ENCODE measurements at regions not wholly inside any gene's neighbourhood (a gene's known extent, or its start where the extent isn't known, plus 50 kb on each side); places are given as distances from the start of the nearest gene placed in this dataset.

DNA sequence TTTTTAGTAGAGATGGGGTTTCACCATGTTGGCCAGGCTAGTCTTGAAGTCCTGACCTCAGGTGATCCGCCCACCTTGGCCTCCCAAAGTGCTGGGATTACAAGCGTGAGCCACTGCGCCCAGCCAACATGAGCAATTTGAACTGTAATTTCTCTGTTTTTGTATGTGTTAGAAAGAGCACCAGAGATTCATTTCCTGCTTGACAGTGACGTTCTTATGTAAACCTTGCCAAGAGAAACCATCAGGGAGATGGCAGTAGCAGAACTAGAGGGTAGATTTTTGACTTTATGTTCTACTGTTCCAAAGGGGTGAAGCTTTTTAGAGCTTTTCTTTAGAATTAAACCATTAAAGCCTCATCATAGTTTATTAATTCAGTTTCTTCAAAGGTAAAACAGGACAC lies 148.1 kb upstream of the UMPS start:
- TF ChIP-seq POLR2A (IDR thresholded peaks at IDR 0.05; ENCODE audit: control extremely low read depth in 1 of 2, low read depth in 2 of 2, low read length in 2 of 2) (no peak), CTCF (IDR thresholded peaks at IDR 0.05; ENCODE audit: control extremely low read depth in 1 of 3, insufficient read depth in 1 of 3, low read depth in 1 of 3, low read length in 3 of 3) (no peak), JUN (IDR thresholded peaks at IDR 0.05; ENCODE audit: low read depth, low read length) (no peak), TAF1 (IDR thresholded peaks at IDR 0.05; ENCODE audit: low read depth, low read length) (no peak), TCF12 (IDR thresholded peaks at IDR 0.05; ENCODE audit: low read depth, low read length) (no peak), FOSL1 (IDR thresholded peaks at IDR 0.05; ENCODE audit: insufficient read depth, low read depth, low read length) (no peak)
